ENCODE measurements at regions not wholly inside any gene's neighbourhood (a gene's known extent, or its start where the extent isn't known, plus 50 kb on each side); places are given as distances from the start of the nearest gene placed in this dataset.

DNA sequence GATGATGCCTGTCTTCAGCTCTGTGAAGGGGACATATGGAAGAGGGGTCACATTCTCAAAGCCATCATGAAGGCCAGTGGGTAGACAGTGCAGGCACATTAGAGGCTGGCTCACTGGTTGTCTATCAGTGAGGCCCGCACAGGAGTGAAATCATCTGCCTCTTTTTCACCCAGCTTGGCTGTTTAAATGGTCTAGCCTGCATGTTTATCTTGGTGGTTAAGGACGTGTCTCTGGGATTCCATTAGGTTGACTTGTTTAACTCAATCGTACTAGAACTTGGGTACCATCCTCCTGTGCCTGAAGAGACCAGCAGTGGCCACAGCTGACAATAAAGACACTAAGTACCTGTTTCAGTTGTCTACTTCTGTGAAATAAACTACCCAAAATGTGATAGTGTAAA lies 219.3 kb downstream of the PLPP3 start (continued):
- TF ChIP-seq, protein P1, sequence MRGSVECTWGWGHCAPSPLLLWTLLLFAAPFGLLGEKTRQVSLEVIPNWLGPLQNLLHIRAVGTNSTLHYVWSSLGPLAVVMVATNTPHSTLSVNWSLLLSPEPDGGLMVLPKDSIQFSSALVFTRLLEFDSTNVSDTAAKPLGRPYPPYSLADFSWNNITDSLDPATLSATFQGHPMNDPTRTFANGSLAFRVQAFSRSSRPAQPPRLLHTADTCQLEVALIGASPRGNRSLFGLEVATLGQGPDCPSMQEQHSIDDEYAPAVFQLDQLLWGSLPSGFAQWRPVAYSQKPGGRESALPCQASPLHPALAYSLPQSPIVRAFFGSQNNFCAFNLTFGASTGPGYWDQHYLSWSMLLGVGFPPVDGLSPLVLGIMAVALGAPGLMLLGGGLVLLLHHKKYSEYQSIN (CRISPR knock-in tag; IDR thresholded peaks at IDR 0.05; ENCODE audit: borderline replicate concordance): no peak
- TF ChIP-seq, protein P2, sequence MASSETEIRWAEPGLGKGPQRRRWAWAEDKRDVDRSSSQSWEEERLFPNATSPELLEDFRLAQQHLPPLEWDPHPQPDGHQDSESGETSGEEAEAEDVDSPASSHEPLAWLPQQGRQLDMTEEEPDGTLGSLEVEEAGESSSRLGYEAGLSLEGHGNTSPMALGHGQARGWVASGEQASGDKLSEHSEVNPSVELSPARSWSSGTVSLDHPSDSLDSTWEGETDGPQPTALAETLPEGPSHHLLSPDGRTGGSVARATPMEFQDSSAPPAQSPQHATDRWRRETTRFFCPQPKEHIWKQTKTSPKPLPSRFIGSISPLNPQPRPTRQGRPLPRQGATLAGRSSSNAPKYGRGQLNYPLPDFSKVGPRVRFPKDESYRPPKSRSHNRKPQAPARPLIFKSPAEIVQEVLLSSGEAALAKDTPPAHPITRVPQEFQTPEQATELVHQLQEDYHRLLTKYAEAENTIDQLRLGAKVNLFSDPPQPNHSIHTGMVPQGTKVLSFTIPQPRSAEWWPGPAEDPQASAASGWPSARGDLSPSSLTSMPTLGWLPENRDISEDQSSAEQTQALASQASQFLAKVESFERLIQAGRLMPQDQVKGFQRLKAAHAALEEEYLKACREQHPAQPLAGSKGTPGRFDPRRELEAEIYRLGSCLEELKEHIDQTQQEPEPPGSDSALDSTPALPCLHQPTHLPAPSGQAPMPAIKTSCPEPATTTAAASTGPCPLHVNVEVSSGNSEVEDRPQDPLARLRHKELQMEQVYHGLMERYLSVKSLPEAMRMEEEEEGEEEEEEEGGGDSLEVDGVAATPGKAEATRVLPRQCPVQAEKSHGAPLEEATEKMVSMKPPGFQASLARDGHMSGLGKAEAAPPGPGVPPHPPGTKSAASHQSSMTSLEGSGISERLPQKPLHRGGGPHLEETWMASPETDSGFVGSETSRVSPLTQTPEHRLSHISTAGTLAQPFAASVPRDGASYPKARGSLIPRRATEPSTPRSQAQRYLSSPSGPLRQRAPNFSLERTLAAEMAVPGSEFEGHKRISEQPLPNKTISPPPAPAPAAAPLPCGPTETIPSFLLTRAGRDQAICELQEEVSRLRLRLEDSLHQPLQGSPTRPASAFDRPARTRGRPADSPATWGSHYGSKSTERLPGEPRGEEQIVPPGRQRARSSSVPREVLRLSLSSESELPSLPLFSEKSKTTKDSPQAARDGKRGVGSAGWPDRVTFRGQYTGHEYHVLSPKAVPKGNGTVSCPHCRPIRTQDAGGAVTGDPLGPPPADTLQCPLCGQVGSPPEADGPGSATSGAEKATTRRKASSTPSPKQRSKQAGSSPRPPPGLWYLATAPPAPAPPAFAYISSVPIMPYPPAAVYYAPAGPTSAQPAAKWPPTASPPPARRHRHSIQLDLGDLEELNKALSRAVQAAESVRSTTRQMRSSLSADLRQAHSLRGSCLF (CRISPR knock-in tag; IDR thresholded peaks at IDR 0.05; ENCODE audit: borderline replicate concordance): no peak
- TF ChIP-seq, protein P3, sequence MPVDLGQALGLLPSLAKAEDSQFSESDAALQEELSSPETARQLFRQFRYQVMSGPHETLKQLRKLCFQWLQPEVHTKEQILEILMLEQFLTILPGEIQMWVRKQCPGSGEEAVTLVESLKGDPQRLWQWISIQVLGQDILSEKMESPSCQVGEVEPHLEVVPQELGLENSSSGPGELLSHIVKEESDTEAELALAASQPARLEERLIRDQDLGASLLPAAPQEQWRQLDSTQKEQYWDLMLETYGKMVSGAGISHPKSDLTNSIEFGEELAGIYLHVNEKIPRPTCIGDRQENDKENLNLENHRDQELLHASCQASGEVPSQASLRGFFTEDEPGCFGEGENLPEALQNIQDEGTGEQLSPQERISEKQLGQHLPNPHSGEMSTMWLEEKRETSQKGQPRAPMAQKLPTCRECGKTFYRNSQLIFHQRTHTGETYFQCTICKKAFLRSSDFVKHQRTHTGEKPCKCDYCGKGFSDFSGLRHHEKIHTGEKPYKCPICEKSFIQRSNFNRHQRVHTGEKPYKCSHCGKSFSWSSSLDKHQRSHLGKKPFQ (CRISPR knock-in tag; IDR thresholded peaks at IDR 0.05; ENCODE audit: insufficient replicate concordance): no peak
- TF ChIP-seq, protein P4, sequence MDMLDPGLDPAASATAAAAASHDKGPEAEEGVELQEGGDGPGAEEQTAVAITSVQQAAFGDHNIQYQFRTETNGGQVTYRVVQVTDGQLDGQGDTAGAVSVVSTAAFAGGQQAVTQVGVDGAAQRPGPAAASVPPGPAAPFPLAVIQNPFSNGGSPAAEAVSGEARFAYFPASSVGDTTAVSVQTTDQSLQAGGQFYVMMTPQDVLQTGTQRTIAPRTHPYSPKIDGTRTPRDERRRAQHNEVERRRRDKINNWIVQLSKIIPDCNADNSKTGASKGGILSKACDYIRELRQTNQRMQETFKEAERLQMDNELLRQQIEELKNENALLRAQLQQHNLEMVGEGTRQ (IDR thresholded peaks at IDR 0.05; ENCODE audit: low read depth, low read length): no peak
- TF ChIP-seq, protein P4 (CRISPR knock-in tag; IDR thresholded peaks at IDR 0.05; ENCODE audit: borderline replicate concordance): no peak
- TF ChIP-seq, protein P5, sequence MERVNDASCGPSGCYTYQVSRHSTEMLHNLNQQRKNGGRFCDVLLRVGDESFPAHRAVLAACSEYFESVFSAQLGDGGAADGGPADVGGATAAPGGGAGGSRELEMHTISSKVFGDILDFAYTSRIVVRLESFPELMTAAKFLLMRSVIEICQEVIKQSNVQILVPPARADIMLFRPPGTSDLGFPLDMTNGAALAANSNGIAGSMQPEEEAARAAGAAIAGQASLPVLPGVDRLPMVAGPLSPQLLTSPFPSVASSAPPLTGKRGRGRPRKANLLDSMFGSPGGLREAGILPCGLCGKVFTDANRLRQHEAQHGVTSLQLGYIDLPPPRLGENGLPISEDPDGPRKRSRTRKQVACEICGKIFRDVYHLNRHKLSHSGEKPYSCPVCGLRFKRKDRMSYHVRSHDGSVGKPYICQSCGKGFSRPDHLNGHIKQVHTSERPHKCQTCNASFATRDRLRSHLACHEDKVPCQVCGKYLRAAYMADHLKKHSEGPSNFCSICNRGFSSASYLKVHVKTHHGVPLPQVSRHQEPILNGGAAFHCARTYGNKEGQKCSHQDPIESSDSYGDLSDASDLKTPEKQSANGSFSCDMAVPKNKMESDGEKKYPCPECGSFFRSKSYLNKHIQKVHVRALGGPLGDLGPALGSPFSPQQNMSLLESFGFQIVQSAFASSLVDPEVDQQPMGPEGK (CRISPR knock-in tag; IDR thresholded peaks at IDR 0.05): no peak
- TF ChIP-seq ZNF143 (CRISPR knock-in tag; IDR thresholded peaks at IDR 0.05) (no peak), ZNF343 (CRISPR knock-in tag; IDR thresholded peaks at IDR 0.05) (no peak)
